T-helper 17 cell (primary cell): ENCODE measurements at regions not wholly inside any gene's neighbourhood (a gene's known extent, or its start where the extent isn't known, plus 50 kb on each side); places are given as distances from the start of the nearest gene placed in this dataset.

Experiments used
- ATAC-seq: fragments of 150-1000 bp; cut with Tn5 transposase; 2 replicates; pipeline ENCODE4 v1.10.0; 2021; ENCODE audit warnings: mild to moderate bottlenecking, moderate library complexity
- DNase-seq, 3 donors: peaks; one replicate each; pipeline versions ENCODE4 v3.0.0 to v3.0.0-alpha.2; 2020 to 2021
- H3K9me3 ChIP-seq: one replicate; pipeline ENCODE4 v1.7.0; 2013; ENCODE audit warnings: low read length, mild to moderate bottlenecking; ENCODE audit not compliant: control insufficient read depth, poor library complexity, severe bottlenecking
- H3K27ac Mint-ChIP-seq: one replicate; pipeline ENCODE4 v1.8.0; 2022; ENCODE audit warnings: mild to moderate bottlenecking, moderate library complexity, mixed read lengths
- H3K27me3 Mint-ChIP-seq: one replicate; pipeline ENCODE4 v1.8.0; 2022; ENCODE audit warnings: mixed read lengths
- H3K36me3 Mint-ChIP-seq: one replicate; pipeline ENCODE4 v1.8.0; 2022; ENCODE audit warnings: low read depth, mixed read lengths
- H3K4me1 Mint-ChIP-seq: one replicate; pipeline ENCODE4 v1.8.0; 2022; ENCODE audit warnings: mild to moderate bottlenecking, mixed read lengths
- H3K4me3 Mint-ChIP-seq: one replicate; pipeline ENCODE4 v1.8.0; 2022; ENCODE audit warnings: mild to moderate bottlenecking, moderate library complexity, mixed read lengths

- ATAC-seq (no peak), DNase-seq (no peak)
- Mint-ChIP-seq H3K27ac (no peak overlapping the region), H3K4me3 (no peak overlapping the region), H3K4me1 (no peaks in the 10 kb centered on the region), H3K27me3 (no peaks in the 10 kb centered on the region), H3K36me3 (no peaks in the 10 kb centered on the region)
- H3K9me3 ChIP-seq = no peaks in the 10 kb centered on the region
Observed at GRCh38 chr5:6069496-6070185, 308.7 kb downstream of the MED10 start.

DNA sequence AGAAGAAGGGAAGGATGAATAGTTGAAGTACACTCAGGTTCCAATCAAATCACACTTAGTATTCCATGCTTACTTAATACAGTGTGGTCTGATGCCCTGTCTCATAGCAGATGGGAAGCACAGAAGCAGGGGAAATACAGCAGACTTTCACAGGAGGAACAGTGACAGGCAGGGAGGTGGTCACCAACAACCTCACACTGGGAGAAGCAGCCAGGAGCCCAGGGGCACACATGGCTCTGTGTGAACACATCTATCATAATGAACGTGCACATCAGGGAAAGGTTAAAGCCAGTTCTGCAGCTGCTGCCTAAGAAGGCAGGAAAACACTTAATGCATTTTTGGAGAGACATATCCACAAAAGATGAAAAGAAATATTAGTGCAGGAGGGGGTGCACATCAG is 312.3 kb downstream of the MED10 start:
- Mint-ChIP-seq H3K4me3 (no peak overlapping the region), H3K27ac (no peak overlapping the region), H3K27me3 (no peaks in the 10 kb centered on the region), H3K4me1 (no peaks in the 10 kb centered on the region), H3K36me3 (no peaks in the 10 kb centered on the region)
- ATAC-seq = no peak
- H3K9me3 ChIP-seq = no peaks in the 10 kb centered on the region
- no peak for DNase-seq

GRCh38 chr5:6059137-6059800 is 319.1 kb downstream of the MED10 start:
- no peak for DNase-seq
- H3K9me3 ChIP-seq = no peaks in the 10 kb centered on the region
- Mint-ChIP-seq H3K4me1 (no peaks in the 10 kb centered on the region), H3K27ac (no peak overlapping the region), H3K4me3 (no peak overlapping the region), H3K27me3 (peaks cover 3% of the 10 kb centered on the region), H3K36me3 (no peaks in the 10 kb centered on the region)
- no peak for ATAC-seq

GRCh38 chr5:6058055-6058715 is 320.2 kb downstream of the MED10 start:
- H3K9me3 ChIP-seq = no peaks in the 10 kb centered on the region
- DNase-seq (no peak), ATAC-seq (no peak)
- Mint-ChIP-seq H3K4me1 (no peaks in the 10 kb centered on the region), H3K27ac (no peak overlapping the region), H3K36me3 (no peaks in the 10 kb centered on the region), H3K4me3 (no peak overlapping the region), H3K27me3 (peaks cover 4% of the 10 kb centered on the region)

- Mint-ChIP-seq H3K4me3 (no peak overlapping the region), H3K36me3 (no peaks in the 10 kb centered on the region), H3K27me3 (peaks cover 11% of the 10 kb centered on the region), H3K4me1 (no peaks in the 10 kb centered on the region), H3K27ac (no peak overlapping the region)
- DNase-seq (no peak), ATAC-seq (no peak)
- no peaks in the 10 kb centered on the region for H3K9me3 ChIP-seq
Observed at GRCh38 chr5:6056280-6056679, 322.1 kb downstream of the MED10 start.

DNA sequence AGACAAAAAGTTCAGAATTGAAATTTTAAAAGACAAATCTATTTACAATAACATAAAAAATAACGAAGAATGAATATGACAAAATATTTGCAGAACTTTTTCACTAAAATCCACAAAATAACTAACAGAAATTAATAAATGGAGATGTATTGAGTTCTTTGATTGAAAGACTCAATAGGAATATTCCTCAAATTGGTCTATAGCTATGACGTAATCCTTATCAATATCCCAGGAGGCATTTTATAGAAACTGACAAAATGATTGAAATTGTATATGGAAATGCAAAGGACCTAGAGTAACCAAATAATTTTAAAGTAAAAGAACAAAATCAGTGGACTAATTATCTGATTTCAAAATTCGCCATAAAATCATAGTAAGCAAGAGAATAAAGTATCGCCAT is 328.7 kb downstream of the MED10 start:
- H3K4me3 Mint-ChIP-seq = no peak overlapping the region

DNA sequence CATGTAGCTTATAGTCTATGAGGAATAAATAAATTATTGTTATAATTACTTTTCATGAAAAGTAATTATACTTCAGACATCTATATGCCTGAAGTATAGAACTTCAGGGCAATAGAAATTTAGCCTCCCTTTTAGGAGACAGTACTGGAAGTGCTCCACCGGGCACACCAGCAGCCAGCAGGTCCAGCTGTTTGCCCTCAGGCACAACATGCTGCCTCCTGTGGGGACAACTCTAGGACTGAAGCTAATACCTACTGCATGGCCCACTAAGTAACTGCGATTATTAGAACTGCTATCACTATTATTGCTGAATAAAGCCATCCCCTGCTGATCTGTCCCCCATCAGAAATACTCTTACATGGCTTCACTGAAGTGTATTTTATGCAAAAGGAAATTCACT is 329.6 kb downstream of the MED10 start:
- no peaks in the 10 kb centered on the region for H3K4me1 Mint-ChIP-seq
- H3K27me3 Mint-ChIP-seq = peaks cover 24% of the 10 kb centered on the region
- no peaks in the 10 kb centered on the region for H3K36me3 Mint-ChIP-seq
- no peak overlapping the region for H3K4me3 Mint-ChIP-seq
- no peak overlapping the region for H3K27ac Mint-ChIP-seq
- no peaks in the 10 kb centered on the region for H3K9me3 ChIP-seq
- no peak for DNase-seq
- ATAC-seq = no peak

More for the DNA sequence above, 328.7 kb downstream of the MED10 start:
- no peak for ATAC-seq
- no peaks in the 10 kb centered on the region for H3K36me3 Mint-ChIP-seq
- no peaks in the 10 kb centered on the region for H3K9me3 ChIP-seq
- H3K4me1 Mint-ChIP-seq = no peaks in the 10 kb centered on the region
- H3K27ac Mint-ChIP-seq = no peak overlapping the region
- DNase-seq = no peak
- H3K27me3 Mint-ChIP-seq = peaks cover 21% of the 10 kb centered on the region

DNA sequence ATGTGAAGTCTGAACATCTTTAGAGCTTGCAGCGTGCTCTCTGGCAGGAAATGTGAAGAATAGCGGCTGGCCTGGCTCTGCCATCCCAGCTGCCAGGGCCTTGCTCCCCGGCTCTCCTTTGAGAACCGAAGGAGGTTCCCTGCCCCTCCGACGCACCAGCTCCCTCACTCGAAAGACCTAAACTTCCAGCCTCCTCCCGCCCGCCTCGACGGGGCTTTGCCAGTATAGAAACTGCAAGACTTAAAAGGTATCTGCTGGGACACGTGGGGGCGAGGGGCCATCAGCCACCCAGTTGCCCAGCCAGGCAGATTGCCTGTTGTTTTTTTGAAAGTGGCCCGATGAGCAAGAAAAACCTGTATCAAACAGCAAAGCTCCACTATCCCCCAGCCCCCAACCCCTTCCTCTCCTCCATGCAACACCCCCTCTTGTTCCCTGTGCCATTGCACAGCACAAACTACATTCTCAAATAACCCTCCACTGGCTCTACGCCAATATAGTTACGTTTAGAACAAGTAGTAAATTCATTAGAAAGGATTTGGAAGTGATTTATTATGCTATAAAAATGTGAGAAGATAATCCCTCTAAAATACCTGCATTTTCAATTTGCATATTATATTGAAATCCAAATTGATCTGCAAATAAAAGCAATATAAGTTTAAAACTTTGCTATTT is 331.9 kb downstream of the MED10 start:
- no peak overlapping the region for H3K4me3 Mint-ChIP-seq

GRCh38 chr5:6043491-6044310 is 334.6 kb downstream of the MED10 start:
- Mint-ChIP-seq H3K27ac (no peak overlapping the region), H3K4me3 (no peak overlapping the region), H3K36me3 (no peaks in the 10 kb centered on the region), H3K27me3 (peaks cover 42% of the 10 kb centered on the region), H3K4me1 (no peaks in the 10 kb centered on the region)
- DNase-seq = no peak
- H3K9me3 ChIP-seq = no peaks in the 10 kb centered on the region
- no peak for ATAC-seq

More for the DNA sequence above, 331.9 kb downstream of the MED10 start:
- no peak overlapping the region for H3K27ac Mint-ChIP-seq
- H3K27me3 Mint-ChIP-seq = peaks cover 33% of the 10 kb centered on the region
- DNase-seq = no peak
- H3K36me3 Mint-ChIP-seq = no peaks in the 10 kb centered on the region
- no peaks in the 10 kb centered on the region for H3K4me1 Mint-ChIP-seq
- no peaks in the 10 kb centered on the region for H3K9me3 ChIP-seq
- ATAC-seq = no peak

GRCh38 chr5:6041977-6042550 is 336.3 kb downstream of the MED10 start:
- DNase-seq = no peak
- no peaks in the 10 kb centered on the region for H3K36me3 Mint-ChIP-seq
- ATAC-seq = no peak
- H3K27ac Mint-ChIP-seq = no peak overlapping the region
- H3K4me3 Mint-ChIP-seq = no peak overlapping the region
- H3K9me3 ChIP-seq = no peaks in the 10 kb centered on the region
- H3K4me1 Mint-ChIP-seq = no peaks in the 10 kb centered on the region
- peaks cover 49% of the 10 kb centered on the region for H3K27me3 Mint-ChIP-seq

GRCh38 chr5:6039111-6039510 is 339.2 kb downstream of the MED10 start:
- Mint-ChIP-seq H3K4me3 (no peak overlapping the region), H3K27ac (no peak overlapping the region), H3K36me3 (no peaks in the 10 kb centered on the region), H3K27me3 (peaks cover 36% of the 10 kb centered on the region), H3K4me1 (no peaks in the 10 kb centered on the region)
- H3K9me3 ChIP-seq = no peaks in the 10 kb centered on the region
- DNase-seq = no peak
- ATAC-seq = no peak

GRCh38 chr5:6036006-6036405 is 342.3 kb downstream of the MED10 start:
- Mint-ChIP-seq H3K4me3 (no peak overlapping the region), H3K4me1 (no peaks in the 10 kb centered on the region), H3K36me3 (no peaks in the 10 kb centered on the region), H3K27ac (no peak overlapping the region), H3K27me3 (peaks cover 18% of the 10 kb centered on the region)
- no peaks in the 10 kb centered on the region for H3K9me3 ChIP-seq
- no peak for DNase-seq
- ATAC-seq = no peak
